Fibroblast of mammary gland (primary cell): ENCODE measurements at regions not wholly inside any gene's neighbourhood (a gene's known extent, or its start where the extent isn't known, plus 50 kb on each side); places are given as distances from the start of the nearest gene placed in this dataset.
"Not testable (repeated sequence)": the region's sequence is repeated elsewhere in the genome, so short reads cannot be mapped to it uniquely, and the experiment has no call there.

Experiments used
- DNase-seq: peaks from one replicate; pipeline ENCODE4 v3.0.0-alpha.2; 2010; ENCODE audit warnings: low read depth
- H3K4me3 ChIP-seq: 2 replicates; pipeline ENCODE4 v1.5.1; 2011; ENCODE audit warnings: low read depth, mild to moderate bottlenecking, low read length, moderate library complexity; ENCODE audit not compliant: control insufficient read depth
- CTCF ChIP-seq: conservative IDR thresholded peaks from 2 replicates; pipeline ENCODE4 v1.5.1; 2011; ENCODE audit warnings: low read depth, low read length, inconsistent platforms; ENCODE audit not compliant: control insufficient read depth, insufficient read depth

GRCh38 chr10:36748128-36748871 is 377.1 kb upstream of the ANKRD30A start:
- DNase-seq: no peak

DNA sequence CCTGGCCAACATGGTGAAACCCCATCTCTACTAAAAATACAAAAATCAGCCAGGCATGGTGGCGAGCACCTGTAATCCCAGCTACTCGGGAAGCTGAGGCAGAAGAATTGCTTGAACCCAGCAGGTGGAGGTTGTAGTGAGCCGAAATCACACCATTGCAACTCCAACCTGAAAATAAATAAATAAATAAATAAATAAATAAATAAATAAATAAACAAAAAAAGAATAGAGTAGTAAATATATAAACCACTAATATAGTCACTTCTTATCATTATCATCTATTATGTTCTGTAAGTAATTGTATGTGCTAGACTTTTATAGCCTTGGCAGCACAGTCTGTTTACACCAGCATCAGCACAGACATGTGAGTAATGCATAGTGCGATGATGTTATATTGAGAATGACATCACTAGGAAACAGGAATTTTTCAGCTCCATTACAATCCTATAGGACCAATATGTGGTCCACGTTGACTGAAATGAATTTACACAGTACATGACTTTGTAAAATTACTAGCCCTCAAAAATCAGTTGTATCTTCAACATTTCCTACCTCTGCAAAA is 385.4 kb upstream of the ANKRD30A start:
- no peak for TF ChIP-seq CTCF
- DNase-seq: peak; percentile 8
- no peak overlapping the region for H3K4me3 ChIP-seq

More at GRCh38 chr10:36748128-36748871, 377.1 kb upstream of the ANKRD30A start:
- TF ChIP-seq CTCF: no peak
- no peak overlapping the region for H3K4me3 ChIP-seq

GRCh38 chr10:36738738-36739431 is 386.5 kb upstream of the ANKRD30A start:
- no peak overlapping the region for H3K4me3 ChIP-seq
- TF ChIP-seq CTCF: no peak
- no peak for DNase-seq

GRCh38 chr10:36736311-36736710 is 389.1 kb upstream of the ANKRD30A start:
- no peak overlapping the region for H3K4me3 ChIP-seq
- no peak for TF ChIP-seq CTCF
- DNase-seq: no peak

DNA sequence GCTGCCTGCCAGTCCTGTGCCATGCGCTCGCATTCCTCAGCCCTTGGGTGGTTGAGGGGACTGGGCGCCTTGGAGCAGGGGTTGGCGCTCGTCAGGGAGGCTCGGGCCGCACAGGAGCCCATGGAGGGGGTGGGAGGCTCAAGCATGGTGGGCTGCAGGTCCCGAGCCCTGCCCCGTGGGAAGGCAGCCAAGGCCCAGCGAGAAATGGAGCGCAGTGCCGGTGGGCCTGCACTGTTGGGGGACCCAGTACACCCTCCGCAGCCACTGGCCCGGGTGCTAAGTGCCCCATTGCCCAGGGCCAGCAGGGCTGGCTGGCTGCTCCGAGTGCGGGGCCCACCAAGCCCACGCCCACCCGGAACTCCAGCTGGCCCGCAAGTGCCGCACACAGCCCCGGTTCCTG is 390.8 kb upstream of the ANKRD30A start:
- not testable (repeated sequence) for DNase-seq, H3K4me3 ChIP-seq

GRCh38 chr10:36730316-36730715 is 395.1 kb upstream of the ANKRD30A start:
- DNase-seq: no peak
- H3K4me3 ChIP-seq: no peak overlapping the region
- no peak for TF ChIP-seq CTCF

DNA sequence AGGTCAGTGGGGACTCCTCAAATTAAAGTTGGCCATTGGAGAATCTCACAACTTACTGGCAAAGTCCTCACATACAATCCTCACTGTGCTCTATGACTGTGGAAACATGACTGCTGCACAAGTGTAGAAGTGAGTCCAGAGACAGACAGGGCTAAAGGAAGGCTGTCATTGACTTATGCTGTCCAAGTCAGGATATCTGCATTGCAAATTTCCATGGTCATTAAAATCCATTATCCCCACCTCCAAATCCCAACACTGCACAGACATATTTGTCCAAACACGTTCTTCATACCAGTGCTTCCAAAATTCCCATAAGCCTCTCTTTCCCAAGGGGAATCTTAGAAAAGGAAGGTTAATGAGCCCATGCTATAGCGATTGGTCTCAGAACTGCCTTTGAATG is 396.8 kb upstream of the ANKRD30A start:
- no peak overlapping the region for H3K4me3 ChIP-seq
- TF ChIP-seq CTCF: no peak
- DNase-seq: no peak
